GM10248 (cell line): ENCODE measurements at regions not wholly inside any gene's neighbourhood (a gene's known extent, or its start where the extent isn't known, plus 50 kb on each side); places are given as distances from the start of the nearest gene placed in this dataset.

Experiments used
- CTCF ChIA-PET: fragments of 300-600 bp; sonication (Branson Sonifier 250); formaldehyde crosslinking; extraction: SDS; loops from one replicate; lab custom pipeline; 2021; ENCODE audit warnings: antibody characterized with exemption; lab: Yijun Ruan, JAX
- POLR2A ChIA-PET: fragments of 350-650 bp; sonication (Branson Sonifier 250); formaldehyde crosslinking; extraction: SDS; loops from one replicate; lab custom pipeline; 2020; ENCODE audit warnings: antibody characterized with exemption; lab: Yijun Ruan, JAX
- DNase-seq: peaks from one replicate; pipeline ENCODE4 v3.0.0; 2012; ENCODE audit errors: extremely low spot score
- TF ChIP-seq, protein P1 (sequence below): IDR thresholded peaks from 2 replicates; pipeline ENCODE4 v1.5.1; 2012; ENCODE audit warnings: mild to moderate bottlenecking, low read depth; ENCODE audit errors: extremely low read depth, missing control alignments, control extremely low read depth

DNA sequence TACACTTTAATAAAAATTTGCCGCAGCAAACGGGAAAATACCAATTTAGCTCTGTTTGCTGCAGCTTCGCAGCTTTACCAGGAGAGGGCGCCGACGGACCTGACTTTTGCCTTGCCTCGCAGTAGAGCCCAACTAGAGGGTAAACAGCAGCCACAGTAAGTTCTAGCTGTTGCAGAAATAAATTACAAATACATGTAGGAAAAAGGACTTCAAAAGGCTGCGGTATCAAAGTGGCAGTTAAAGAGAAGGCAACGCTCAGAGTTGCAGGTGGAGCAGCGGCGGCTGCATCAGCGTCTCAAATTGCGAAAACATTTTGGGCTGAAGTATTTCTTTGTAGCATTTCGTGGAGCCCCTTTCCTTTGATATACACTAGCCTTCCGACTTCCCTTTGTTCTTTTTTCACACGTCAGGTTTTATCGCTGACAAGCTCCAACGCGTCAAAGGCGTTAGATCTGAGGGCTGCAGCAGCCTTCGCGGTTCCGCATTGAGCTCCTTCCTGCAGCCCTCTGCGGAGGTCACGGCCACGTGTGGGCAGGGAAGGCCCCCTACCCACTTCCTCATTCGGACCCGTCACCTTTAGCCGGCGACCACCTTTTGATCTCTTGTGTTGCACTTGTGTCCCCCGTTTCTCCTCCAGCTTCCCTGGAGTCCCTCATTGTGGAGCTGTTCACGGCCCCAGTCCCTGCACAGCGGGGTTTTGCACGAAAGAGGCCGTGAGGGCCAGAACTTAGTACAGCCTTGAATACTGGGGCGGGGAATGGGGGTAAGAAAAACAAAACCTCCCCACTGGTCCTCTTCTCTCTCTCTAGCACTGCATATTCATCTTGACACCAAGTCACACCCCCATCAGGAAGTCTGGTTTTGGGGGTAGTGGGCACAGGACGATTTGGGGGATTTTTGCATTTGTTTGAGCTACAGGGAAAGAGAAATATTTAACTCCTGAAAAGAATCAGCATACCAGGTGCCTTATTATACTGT is 72.8 kb downstream of the S1PR1 start:
- POLR2A ChIA-PET: interaction anchor here (0.7 to 1.6 kb wide), 5 partner anchors 48 to 377 kb away, joined by 3 to 6 read pairs (median 5); no protein-coding TSS in a partner anchor
- DNase-seq: peak; percentile 53
- TF ChIP-seq, protein P1, sequence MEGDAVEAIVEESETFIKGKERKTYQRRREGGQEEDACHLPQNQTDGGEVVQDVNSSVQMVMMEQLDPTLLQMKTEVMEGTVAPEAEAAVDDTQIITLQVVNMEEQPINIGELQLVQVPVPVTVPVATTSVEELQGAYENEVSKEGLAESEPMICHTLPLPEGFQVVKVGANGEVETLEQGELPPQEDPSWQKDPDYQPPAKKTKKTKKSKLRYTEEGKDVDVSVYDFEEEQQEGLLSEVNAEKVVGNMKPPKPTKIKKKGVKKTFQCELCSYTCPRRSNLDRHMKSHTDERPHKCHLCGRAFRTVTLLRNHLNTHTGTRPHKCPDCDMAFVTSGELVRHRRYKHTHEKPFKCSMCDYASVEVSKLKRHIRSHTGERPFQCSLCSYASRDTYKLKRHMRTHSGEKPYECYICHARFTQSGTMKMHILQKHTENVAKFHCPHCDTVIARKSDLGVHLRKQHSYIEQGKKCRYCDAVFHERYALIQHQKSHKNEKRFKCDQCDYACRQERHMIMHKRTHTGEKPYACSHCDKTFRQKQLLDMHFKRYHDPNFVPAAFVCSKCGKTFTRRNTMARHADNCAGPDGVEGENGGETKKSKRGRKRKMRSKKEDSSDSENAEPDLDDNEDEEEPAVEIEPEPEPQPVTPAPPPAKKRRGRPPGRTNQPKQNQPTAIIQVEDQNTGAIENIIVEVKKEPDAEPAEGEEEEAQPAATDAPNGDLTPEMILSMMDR: peak; percentile 93
- CTCF ChIA-PET: interaction anchor here (0.8 to 15.2 kb wide), 70 partner anchors 11 to 440 kb away, joined by 3 to 175 read pairs (median 5); partner anchors contain the start of gene EXTL2

DNA sequence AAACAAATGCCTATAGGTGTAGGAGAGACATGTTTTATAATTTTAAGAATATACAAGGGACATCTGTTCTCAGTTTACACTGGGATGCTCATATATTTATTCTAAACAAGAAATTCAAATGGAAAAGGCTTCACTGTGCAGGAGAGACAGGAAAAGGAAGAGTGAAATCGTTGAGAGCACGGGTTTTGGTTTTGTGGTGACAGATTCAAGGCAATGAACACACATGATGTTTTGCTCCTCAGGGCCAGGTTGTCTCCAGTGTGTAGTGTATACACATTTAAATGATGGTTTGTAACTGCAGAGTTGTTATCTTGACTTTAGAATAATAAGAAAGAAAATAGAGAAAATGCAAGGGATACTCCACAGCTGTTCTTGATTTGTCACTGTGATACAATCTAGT is 73.7 kb downstream of the S1PR1 start:
- CTCF ChIA-PET: interaction anchor here (1.1 to 15.2 kb wide), 24 partner anchors 10 to 373 kb away, joined by 3 to 175 read pairs (median 10); no protein-coding TSS in a partner anchor
- no peak for DNase-seq
- TF ChIP-seq, protein P1: no peak
- POLR2A ChIA-PET: interaction anchor here (1.2 kb wide), 1 partner anchor 100 kb away, joined by 3 read pairs; no protein-coding TSS in a partner anchor

DNA sequence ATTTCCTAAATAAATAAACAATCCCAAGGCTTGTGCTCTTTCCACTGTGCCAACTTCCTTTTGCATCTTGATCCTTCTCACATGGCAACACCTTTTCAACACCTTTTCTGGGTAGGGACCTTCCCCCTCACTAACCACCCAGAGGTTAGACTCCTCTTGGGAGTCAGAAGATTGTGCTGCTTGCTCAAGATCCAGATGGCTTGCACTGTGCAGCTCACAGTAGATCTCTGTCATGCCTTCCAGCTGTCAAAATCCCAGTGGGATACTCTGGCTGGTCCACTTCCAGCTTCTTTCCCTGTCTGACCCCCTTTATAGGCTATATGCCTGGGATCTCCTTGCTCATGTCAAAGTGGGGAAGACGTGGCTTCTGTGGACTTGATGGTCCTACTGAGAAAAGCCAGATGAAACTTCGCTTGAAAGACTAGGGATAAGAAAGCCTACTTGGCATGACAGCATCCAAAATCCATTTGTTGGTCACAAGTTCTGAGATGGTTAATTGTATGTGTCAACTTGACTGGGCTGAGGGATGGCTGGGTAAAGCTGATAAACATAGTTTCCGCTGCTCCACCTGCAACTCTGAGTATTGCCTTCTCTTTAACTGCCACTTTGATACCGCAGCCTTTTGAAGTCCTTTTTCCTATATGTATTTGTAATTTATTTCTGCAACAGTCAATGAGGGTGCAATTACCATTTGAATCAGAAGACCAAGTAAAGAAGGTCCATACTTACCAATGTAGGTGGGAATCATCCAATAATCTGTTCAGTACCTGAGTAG is 74.5 kb downstream of the S1PR1 start:
- DNase-seq: no peak
- TF ChIP-seq, protein P1: no peak
- ChIA-PET POLR2A (no interaction called here), CTCF (interaction anchor here (0.7 to 15.2 kb wide), 20 partner anchors 11 to 371 kb away, joined by 3 to 175 read pairs (median 12); no protein-coding TSS in a partner anchor)

DNA sequence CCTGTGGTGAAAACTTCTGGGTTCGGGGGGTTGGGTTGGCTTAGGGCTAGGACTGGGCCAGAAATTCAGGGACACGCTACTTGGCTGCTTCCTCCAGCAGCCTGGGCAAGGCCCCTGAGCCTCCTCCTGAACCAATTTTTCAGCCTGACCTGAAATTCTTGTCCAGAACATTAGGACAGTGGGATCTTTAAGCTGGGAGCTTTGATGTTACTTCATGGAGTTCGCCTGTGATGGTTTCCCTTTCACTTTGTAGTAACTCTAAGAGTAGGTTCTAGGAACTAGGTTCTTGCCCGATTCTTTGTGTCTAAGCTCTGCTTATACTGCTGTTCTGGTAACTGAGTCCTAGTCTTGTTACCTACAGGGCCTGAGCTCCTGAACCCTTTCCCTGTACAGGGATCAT is 75.3 kb downstream of the S1PR1 start:
- DNase-seq: peak; percentile 22
- TF ChIP-seq, protein P1: no peak
- CTCF ChIA-PET: interaction anchor here (0.7 to 7.5 kb wide), 10 partner anchors 10 to 195 kb away, joined by 3 to 58 read pairs (median 4); no protein-coding TSS in a partner anchor
- POLR2A ChIA-PET: no interaction called here

DNA sequence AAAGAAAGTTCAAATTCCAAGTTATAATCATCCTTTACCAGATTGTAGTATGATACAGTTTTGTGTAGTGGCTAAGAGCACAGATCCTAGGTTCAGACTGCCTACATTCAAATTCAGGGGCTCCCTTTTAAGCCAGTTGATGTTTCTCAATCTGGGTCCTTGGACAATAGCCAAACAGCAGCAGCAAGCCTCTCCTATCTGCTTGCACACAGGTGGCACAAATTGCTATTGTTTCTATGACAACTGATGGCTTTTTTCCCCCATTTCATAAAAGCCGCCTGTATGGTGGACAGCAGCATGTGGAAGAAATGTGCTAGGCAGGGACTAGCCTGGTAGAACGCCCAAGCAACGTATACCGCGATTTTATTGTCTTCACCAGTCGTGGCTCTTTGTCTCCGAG is 76.5 kb downstream of the S1PR1 start:
- CTCF ChIA-PET: interaction anchor here (1.2 to 7.5 kb wide), 10 partner anchors 9 to 129 kb away, joined by 3 to 58 read pairs (median 6); no protein-coding TSS in a partner anchor
- no peak for DNase-seq
- TF ChIP-seq, protein P1: no peak
- POLR2A ChIA-PET: no interaction called here
